AG09319 (cell line): ENCODE measurements at regions not wholly inside any gene's neighbourhood (a gene's known extent, or its start where the extent isn't known, plus 50 kb on each side); places are given as distances from the start of the nearest gene placed in this dataset.
"Not testable (repeated sequence)": the region's sequence is repeated elsewhere in the genome, so short reads cannot be mapped to it uniquely, and the experiment has no call there.

ENCODE experiments used
- DNase-seq: peaks from one replicate; pipeline ENCODE4 v3.0.0-alpha.2; 2010; ENCODE audit warnings: low read depth; ENCODE audit errors: extremely low read depth
- CTCF ChIP-seq: IDR thresholded peaks from 2 replicates; pipeline ENCODE4 v1.5.1; 2011; ENCODE audit warnings: low read depth, mild to moderate bottlenecking, inconsistent platforms, low read length, moderate library complexity

GRCh38 chr6:44038543-44039065 is 88.6 kb downstream of the MRPL14 start:
- TF ChIP-seq CTCF: no peak
- no peak for DNase-seq

GRCh38 chr6:44037847-44038542 is 89.3 kb downstream of the MRPL14 start:
- DNase-seq: no peak
- no peak for TF ChIP-seq CTCF

GRCh38 chr6:44037276-44037675 is 90.0 kb downstream of the MRPL14 start:
- DNase-seq: not testable (repeated sequence)

GRCh38 chr6:44036699-44037101 is 90.6 kb downstream of the MRPL14 start:
- no peak for DNase-seq
- TF ChIP-seq CTCF: no peak

GRCh38 chr6:44036196-44036595 is 91.1 kb downstream of the MRPL14 start:
- no peak for DNase-seq
- TF ChIP-seq CTCF: no peak

- no peak for DNase-seq
- TF ChIP-seq CTCF: no peak
Observed at GRCh38 chr6:44035621-44036020, 91.6 kb downstream of the MRPL14 start.

- DNase-seq: no peak
- no peak for TF ChIP-seq CTCF
Observed at GRCh38 chr6:44034931-44035345, 92.3 kb downstream of the MRPL14 start.

GRCh38 chr6:44034391-44034861 is 92.8 kb downstream of the MRPL14 start:
- TF ChIP-seq CTCF: no peak
- no peak for DNase-seq
